GM12878 (cell line): ENCODE measurements at regions not wholly inside any gene's neighbourhood (a gene's known extent, or its start where the extent isn't known, plus 50 kb on each side); places are given as distances from the start of the nearest gene placed in this dataset.

ENCODE experiments used
- ATAC-seq: fragments of 200-7000 bp; cut with Tn5 transposase; 3 replicates; pipeline ENCODE4 v1.9.1; 2020; ENCODE audit warnings: mild to moderate bottlenecking, moderate library complexity
- BruUV-seq: library from RNA; stranded (reverse); fragments of 400-500 nt; replicated peaks from 2 replicates; lab custom pipeline; 2021; lab: Mats Ljungman, UMichigan
- CTCF ChIA-PET: fragments of 300-600 bp; sonication (Branson Sonifier 250); formaldehyde crosslinking; extraction: SDS; loops from one replicate; lab custom pipeline; 2021; ENCODE audit warnings: inconsistent platforms; lab: Yijun Ruan, JAX
- POLR2A ChIA-PET: fragments of 350-600 bp; formaldehyde crosslinking; extraction: SDS; loops from one replicate; lab custom pipeline; 2021; ENCODE audit warnings: inconsistent platforms; lab: Charles Lee
- RAD21 ChIA-PET: fragments of 300-600 bp; sonication (Branson Sonifier 250); formaldehyde crosslinking; loops from one replicate; lab custom pipeline; 2023; ENCODE audit warnings: antibody characterized with exemption; ENCODE audit not compliant: unreplicated experiment; lab: Charles Lee
- SMC1A ChIA-PET: fragments of 300-600 bp; sonication (Branson Sonifier 250); formaldehyde crosslinking; loops from one replicate; lab custom pipeline; 2023; ENCODE audit not compliant: unreplicated experiment, uncharacterized antibody; lab: Charles Lee
- DNase-seq: peaks from one replicate; pipeline ENCODE4 v3.0.0-alpha.2; 2011; ENCODE audit warnings: low read depth, low spot score
- FAIRE-seq: peaks from 3 replicates; lab custom pipeline; 2011; peaks lifted over from hg19 to GRCh38; lab: Jason Lieb, UNC
- H2AFZ ChIP-seq: 2 replicates; pipeline ENCODE4 v1.6.0; 2011; ENCODE audit warnings: low read depth, low read length, control low read depth; ENCODE audit not compliant: control insufficient read depth
- H3K27ac ChIP-seq: 2 replicates; pipeline ENCODE4 v1.5.1; 2011; ENCODE audit warnings: control low read depth; ENCODE audit not compliant: control insufficient read depth, insufficient read depth
- H3K27me3 ChIP-seq, 2 experiments: replicated peaks in 1 of 2; 2 replicates each; pipeline versions ENCODE4 v1.6.0 to v1.6.1; 2011; ENCODE audit warnings: low read length in 1 of 2; ENCODE audit not compliant: control insufficient read depth in 2 of 2, insufficient read depth in 2 of 2
- H3K36me3 ChIP-seq, 2 experiments: 2 replicates each; pipeline ENCODE4 v1.5.1; 2011; ENCODE audit warnings: low read length in 1 of 2; ENCODE audit not compliant: control insufficient read depth in 2 of 2, insufficient read depth in 2 of 2
- H3K4me1 ChIP-seq: 2 replicates; pipeline ENCODE4 v1.6.1; 2011; ENCODE audit warnings: mild to moderate bottlenecking, low read length, moderate library complexity, mixed read lengths; ENCODE audit not compliant: control insufficient read depth, insufficient read depth
- H3K4me2 ChIP-seq: 2 replicates; pipeline ENCODE4 v1.6.0; 2011; ENCODE audit warnings: control low read depth; ENCODE audit not compliant: control insufficient read depth, insufficient read depth
- H3K4me3 ChIP-seq: fragments of 200-600 bp; sonication (generic); 2 replicates; pipeline ENCODE4 v1.5.1; 2016
- H3K79me2 ChIP-seq: 2 replicates; pipeline ENCODE4 v1.6.0; 2011; ENCODE audit warnings: low read length; ENCODE audit not compliant: control insufficient read depth, insufficient read depth
- H3K9ac ChIP-seq: 2 replicates; pipeline ENCODE4 v1.8.0; 2011; ENCODE audit warnings: low read length, control low read depth, mixed read lengths; ENCODE audit not compliant: control insufficient read depth, insufficient read depth
- H3K9me3 ChIP-seq: replicated peaks from 3 replicates; pipeline ENCODE4 v1.5.1; 2011; ENCODE audit warnings: mild to moderate bottlenecking, low read length; ENCODE audit not compliant: control insufficient read depth, insufficient read depth
- H4K20me1 ChIP-seq: 2 replicates; pipeline ENCODE4 v1.6.0; 2011; ENCODE audit not compliant: control insufficient read depth, insufficient read depth
- CBX5 ChIP-seq: sonication (generic); IDR thresholded peaks from 2 replicates; pipeline ENCODE4 v1.6.1; 2016; ENCODE audit warnings: low read depth, moderate library complexity, mild to moderate bottlenecking, inconsistent platforms
- CHD4 ChIP-seq: fragments of 200-600 bp; sonication (generic); IDR thresholded peaks from 2 replicates; pipeline ENCODE4 v1.6.1; 2016; ENCODE audit warnings: mild to moderate bottlenecking
- CREB1 ChIP-seq: IDR thresholded peaks from 2 replicates; pipeline ENCODE4 v1.6.1; 2012; ENCODE audit warnings: low read depth, mild to moderate bottlenecking, inconsistent platforms
- CUX1 ChIP-seq: IDR thresholded peaks from 2 replicates; pipeline ENCODE4 v1.6.1; 2012; ENCODE audit warnings: improper control_type of control experiment, low read depth, low read length; ENCODE audit not compliant: insufficient replicate concordance
- FOS ChIP-seq: IDR thresholded peaks from 3 replicates; pipeline ENCODE4 v1.6.1; 2011; ENCODE audit warnings: borderline replicate concordance; ENCODE audit not compliant: insufficient read length; ENCODE audit errors: extremely low read depth
- HSF1 ChIP-seq: fragments of 150-350 bp; IDR thresholded peaks from 2 replicates; pipeline ENCODE4 v1.6.1; 2014; ENCODE audit warnings: mild to moderate bottlenecking, low read depth, low read length
- KAT2A ChIP-seq: conservative IDR thresholded peaks from 2 replicates; pipeline ENCODE4 v1.6.1; 2011; ENCODE audit warnings: low read depth, low read length; ENCODE audit not compliant: control insufficient read depth
- KLF5 ChIP-seq: fragments of 450-650 bp; IDR thresholded peaks from 2 replicates; pipeline ENCODE4 v1.6.1; 2014; ENCODE audit warnings: mild to moderate bottlenecking; ENCODE audit not compliant: partially characterized antibody
- MTA3 ChIP-seq: IDR thresholded peaks from 2 replicates; pipeline ENCODE4 v1.6.1; 2012; ENCODE audit warnings: low read length, inconsistent platforms, borderline replicate concordance
- MXI1 ChIP-seq: fragments of 150-350 bp; IDR thresholded peaks from 2 replicates; pipeline ENCODE4 v1.6.1; 2011; ENCODE audit warnings: low read depth, mild to moderate bottlenecking, inconsistent platforms, low read length, improper control_type of control experiment
- RELA ChIP-seq: fragments of 450-650 bp; IDR thresholded peaks from 2 replicates; pipeline ENCODE4 v1.8.0; 2014; ENCODE audit warnings: borderline replicate concordance; ENCODE audit not compliant: partially characterized antibody
- SKIL ChIP-seq: fragments of 450-650 bp; IDR thresholded peaks from 2 replicates; pipeline ENCODE4 v1.6.1; 2017; ENCODE audit warnings: mild to moderate bottlenecking, low read depth, inconsistent platforms; ENCODE audit not compliant: poor library complexity, severe bottlenecking
- SMC3 ChIP-seq: IDR thresholded peaks from 2 replicates; pipeline ENCODE4 v1.6.1; 2011; ENCODE audit warnings: low read length, improper control_type of control experiment, borderline replicate concordance
- TBL1XR1 ChIP-seq: IDR thresholded peaks from 2 replicates; pipeline ENCODE4 v1.6.1; 2012; ENCODE audit warnings: low read depth, low read length, improper control_type of control experiment
- ZNF217 ChIP-seq: fragments of 450-650 bp; IDR thresholded peaks from 2 replicates; pipeline ENCODE4 v1.6.1; 2017; ENCODE audit warnings: antibody characterized with exemption, mild to moderate bottlenecking
- ZNF622 ChIP-seq: fragments of 450-650 bp; IDR thresholded peaks from 2 replicates; pipeline ENCODE4 v1.6.1; 2017; ENCODE audit warnings: mild to moderate bottlenecking, inconsistent platforms
- WGBS: methylation state at CpG from one replicate; pipeline ENCODE4 v1.1.6; 2016; ENCODE audit warnings: low lambda C conversion rate; ENCODE audit not compliant: insufficient replicate concordance, insufficient coverage; ENCODE audit errors: missing lambda C conversion rate; 5-methylcytosine and 5-hydroxymethylcytosine counted together
- in situ Hi-C: fragments of 300-500 bp; cut with MboI; formaldehyde crosslinking; loops from 9 replicates; pipeline ENCODE4 v1.14.3; 2018; ENCODE audit warnings: mixed read lengths
- intact Hi-C: fragments of 100-400 bp; cut with micrococcal nuclease; formaldehyde crosslinking; loops from one replicate; pipeline ENCODE4 v1.14.2; 2022; ENCODE audit not compliant: unreplicated experiment

GRCh38 chr12:76155157-76155670, 70.7 kb upstream of the NAP1L1 start:
- Histone ChIP-seq H3K36me3 (no peaks in the 10 kb centered on the region), H3K4me2 (no peak overlapping the region), H3K79me2 (no peaks in the 10 kb centered on the region), H3K27me3 (no peaks in the 10 kb centered on the region), H2AFZ (no peak overlapping the region), H3K9ac (no peak overlapping the region), H3K4me1 (peaks cover 17% of the 10 kb centered on the region), H3K27ac (no peak overlapping the region), H3K9me3 (peaks cover 3% of the 10 kb centered on the region; the same call in 2 of the 3 replicates), H4K20me1 (no peaks in the 10 kb centered on the region), H3K4me3 (no peak overlapping the region)
- ChIA-PET SMC1A (interaction anchor here (1.2 to 2.6 kb wide), 3 partner anchors 11 to 301 kb away, joined by 4 to 20 read pairs (median 8); no protein-coding TSS in a partner anchor), CTCF (interaction anchor here (1.0 to 2.0 kb wide), 2 partner anchors 13 to 20 kb away, joined by 4 to 5 read pairs; no protein-coding TSS in a partner anchor), POLR2A (interaction anchor here (0.6 kb wide), 1 partner anchor 1207 kb away, joined by 3 read pairs; no protein-coding TSS in a partner anchor), RAD21 (interaction anchor here (1.2 to 1.6 kb wide), 3 partner anchors 11 to 193 kb away, joined by 3 to 4 read pairs (median 3); partner anchors contain the start of gene BBS10)
- WGBS: 96% methylated on average over 2 of the region's 2 CpGs
- in situ Hi-C loops (loop anchor here (5.0 kb wide), 1 partner anchor 68 kb away; no protein-coding TSS in a partner anchor), intact Hi-C loops (loop anchor here (5.0 to 10.0 kb wide), 3 partner anchors 302 to 820 kb away; partner anchors contain the start of genes CAPS2, GLIPR1L1 and OSBPL8)
- no TSS peak for BruUV-seq
- DNase-seq: no peak
- no peak for FAIRE-seq
- no peak for ATAC-seq
- TF ChIP-seq CBX5 (no peak), HSF1 (no peak), SKIL (no peak), MTA3 (no peak), SMC3 (no peak), FOS (no peak), ZNF217 (no peak), CREB1 (no peak), CUX1 (no peak), KAT2A (no peak), CHD4 (no peak), TBL1XR1 (no peak), MXI1 (no peak), ZNF622 (no peak), KLF5 (no peak), RELA (no peak)
